ENCODE measurements at regions not wholly inside any gene's neighbourhood (a gene's known extent, or its start where the extent isn't known, plus 50 kb on each side); places are given as distances from the start of the nearest gene placed in this dataset.

DNA sequence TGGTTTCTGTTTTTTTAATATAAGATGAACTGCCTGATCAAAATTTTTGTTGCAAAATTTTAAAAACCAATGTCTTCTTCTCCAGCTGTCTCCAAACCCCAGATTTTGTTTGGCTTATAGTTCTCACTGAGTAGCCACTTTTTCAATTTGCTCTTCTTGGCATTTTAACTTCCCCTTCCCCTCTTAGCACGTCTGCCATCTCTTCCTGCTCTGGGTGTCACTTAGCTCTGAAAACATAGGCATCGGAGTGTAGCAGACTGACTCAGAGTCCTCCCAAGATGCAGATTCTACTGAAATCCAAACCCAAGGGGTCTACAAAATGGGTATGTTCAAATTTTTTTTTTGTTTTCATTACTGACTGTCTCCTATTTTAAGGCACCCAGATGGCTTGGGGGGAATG, 270.3 kb upstream of the KIRREL3 start:
- no peak for TF ChIP-seq CTCF (IDR thresholded peaks at IDR 0.05; ENCODE audit: extremely low read depth in 1 of 2, insufficient read depth in 1 of 2, low read depth in 1 of 2, low read length in 2 of 2)
- no peak for TF ChIP-seq EZH2 (IDR thresholded peaks at IDR 0.05; ENCODE audit: borderline replicate concordance, low read depth, low read length, severe bottlenecking)
- TF ChIP-seq POLR2A (IDR thresholded peaks at IDR 0.05; ENCODE audit: low read depth, low read length): no peak
- TF ChIP-seq POLR2AphosphoS5 (IDR thresholded peaks at IDR 0.05; ENCODE audit: insufficient read depth, low read depth, low read length): no peak
- no peak for TF ChIP-seq MYC (IDR thresholded peaks at IDR 0.05; ENCODE audit: low read depth, low read length)
- TF ChIP-seq GATA2 (IDR thresholded peaks at IDR 0.05; ENCODE audit: insufficient read depth, insufficient read length, low read depth, low read length): no peak
- no peak for TF ChIP-seq FOS (IDR thresholded peaks at IDR 0.05; ENCODE audit: borderline replicate concordance, insufficient read depth, low read length)

Data from endothelial cell of umbilical vein (primary cell).